B cell (primary cell): ENCODE measurements at regions not wholly inside any gene's neighbourhood (a gene's known extent, or its start where the extent isn't known, plus 50 kb on each side); places are given as distances from the start of the nearest gene placed in this dataset.

Experiments
- ATAC-seq: fragments of 200-7000 bp; cut with Tn5 transposase; one replicate; pipeline ENCODE4 v1.10.0; 2021; ENCODE audit warnings: low read depth, mild to moderate bottlenecking, moderate number of reproducible peaks, moderate library complexity
- CTCF ChIA-PET: fragments of 350-600 bp; sonication (Branson Sonifier 250); formaldehyde crosslinking; loops from one replicate; lab custom pipeline; 2021; ENCODE audit warnings: antibody characterized with exemption, inconsistent platforms; lab: Charles Lee
- POLR2A ChIA-PET: fragments of 350-600 bp; sonication (Branson Sonifier 250); formaldehyde crosslinking; loops from one replicate; lab custom pipeline; 2021; ENCODE audit warnings: antibody characterized with exemption; lab: Charles Lee
- DNase-seq: peaks from one replicate; pipeline ENCODE4 v3.0.0; 2013
- H2AFZ ChIP-seq: 2 replicates; pipeline ENCODE4 v1.6.1; 2012; ENCODE audit warnings: mild to moderate bottlenecking, low read depth, low read length; ENCODE audit not compliant: insufficient read depth, poor library complexity, severe bottlenecking
- H3K27ac ChIP-seq, 2 donors: 1 replicate in 1 of 2; 2 replicates in 1 of 2; pipeline ENCODE4 v1.5.1; 2012 to 2013; ENCODE audit warnings: low read length in 2 of 2, mild to moderate bottlenecking in 2 of 2, moderate library complexity in 1 of 2
- H3K27me3 ChIP-seq, 4 experiments: fragments of 200-600 bp in 1 of 4; sonication (generic) in 1 of 4; replicated peaks in 1 of 4; 1 replicate in 2 of 4; 2 replicates in 2 of 4; pipeline versions ENCODE4 v1.6.1 to v1.7.0; 2013 to 2016; ENCODE audit warnings: low read length in 3 of 4, mild to moderate bottlenecking in 2 of 4, mixed read lengths in 1 of 4, moderate library complexity in 1 of 4; ENCODE audit not compliant: insufficient read depth in 4 of 4, control insufficient read depth in 3 of 4; ENCODE audit errors: control extremely low read depth in 1 of 4
- H3K36me3 ChIP-seq, 2 experiments: replicated peaks in 1 of 2; 1 replicate in 1 of 2; 2 replicates in 1 of 2; pipeline versions ENCODE4 v1.6.1 to v1.7.1; 2013; ENCODE audit warnings: low read length in 1 of 2; ENCODE audit not compliant: insufficient read depth in 2 of 2, control insufficient read depth in 1 of 2; ENCODE audit errors: control extremely low read depth in 1 of 2, extremely low read depth in 1 of 2
- H3K4me1 ChIP-seq, 2 donors: fragments of 200-600 bp in 1 of 2; sonication (generic) in 1 of 2; 1 replicate in 1 of 2; 2 replicates in 1 of 2; pipeline versions ENCODE4 v1.5.1 to v1.6.1; 2013 to 2017; ENCODE audit warnings: low read length in 2 of 2; ENCODE audit not compliant: control insufficient read depth in 2 of 2, insufficient read depth in 2 of 2
- H3K4me2 ChIP-seq: replicated peaks from 2 replicates; pipeline ENCODE3; 2012; ENCODE audit warnings: mild to moderate bottlenecking, low read depth, low read length; ENCODE audit not compliant: poor library complexity, severe bottlenecking
- H3K4me3 ChIP-seq, 5 experiments: fragments of 200-600 bp in 1 of 5; sonication (generic) in 1 of 5; 1 replicate in 3 of 5; 2 replicates in 2 of 5; pipeline versions ENCODE4 v1.5.1 to v1.7.0; 2011 to 2016; ENCODE audit warnings: low read length in 4 of 5, mild to moderate bottlenecking in 4 of 5, low read depth in 2 of 5, control low read depth in 1 of 5, moderate library complexity in 1 of 5; ENCODE audit not compliant: insufficient read depth in 1 of 5; ENCODE audit errors: control extremely low read depth in 1 of 5, extremely low read depth in 1 of 5
- H3K79me2 ChIP-seq: fragments of 200-600 bp; sonication (generic); one replicate; pipeline ENCODE4 v1.6.0; 2016; ENCODE audit warnings: low read length; ENCODE audit not compliant: control insufficient read depth, insufficient read depth
- H3K9ac ChIP-seq: fragments of 200-600 bp; sonication (generic); 2 replicates; pipeline ENCODE4 v1.6.1; 2017; ENCODE audit warnings: mild to moderate bottlenecking, low read length, moderate library complexity
- H3K9me3 ChIP-seq, 3 donors: one replicate each; pipeline versions ENCODE4 v1.6.1 to v1.7.1; 2013; ENCODE audit warnings: low read length in 2 of 3; ENCODE audit not compliant: control insufficient read depth in 2 of 3, insufficient read depth in 1 of 3; ENCODE audit errors: control extremely low read depth in 1 of 3
- H4K20me1 ChIP-seq: 2 replicates; pipeline ENCODE4 v1.6.0; 2012; ENCODE audit warnings: mild to moderate bottlenecking, low read length; ENCODE audit not compliant: insufficient read depth, control insufficient read depth, poor library complexity, severe bottlenecking
- H3K27ac Mint-ChIP-seq: one replicate; pipeline ENCODE4 v1.8.0; 2021; ENCODE audit warnings: mixed read lengths
- H3K27me3 Mint-ChIP-seq: one replicate; pipeline ENCODE4 v1.8.0; 2021; ENCODE audit warnings: mixed read lengths
- H3K4me1 Mint-ChIP-seq: one replicate; pipeline ENCODE4 v1.8.0; 2021; ENCODE audit warnings: mixed read lengths
- H3K4me3 Mint-ChIP-seq: one replicate; pipeline ENCODE4 v1.8.0; 2021; ENCODE audit warnings: mixed read lengths
- H3K9me3 Mint-ChIP-seq: one replicate; pipeline ENCODE4 v1.8.0; 2022; ENCODE audit warnings: mixed read lengths; ENCODE audit not compliant: insufficient read depth
- CTCF ChIP-seq: fragments of 200-600 bp; IDR thresholded peaks from one replicate; pipeline ENCODE4 v1.8.0; 2022; ENCODE audit warnings: antibody characterized with exemption, mild to moderate bottlenecking
- EZH2 ChIP-seq: IDR thresholded peaks from 2 replicates; pipeline ENCODE4 v1.6.1; 2012; ENCODE audit warnings: borderline replicate concordance, low read depth, mild to moderate bottlenecking, moderate library complexity, low read length; ENCODE audit not compliant: insufficient read depth, poor library complexity, severe bottlenecking
- WGBS: methylation state at CpG from one replicate; pipeline ENCODE4 v1.1.5; 2013; ENCODE audit warnings: missing lambda C conversion rate; ENCODE audit not compliant: insufficient coverage; 5-methylcytosine and 5-hydroxymethylcytosine counted together
- intact Hi-C: fragments of 100-400 bp; cut with micrococcal nuclease; formaldehyde crosslinking; loops from one replicate; pipeline ENCODE4 v1.10.0; 2022

GRCh38 chr5:175109058-175109755 lies 334.8 kb downstream of the DRD1 start:
- Histone ChIP-seq H3K9ac (no peak overlapping the region), H3K27me3 (no peaks in the 10 kb centered on the region), H3K36me3 (no peaks in the 10 kb centered on the region)

GRCh38 chr5:175107865-175108264 lies 336.1 kb downstream of the DRD1 start:
- peaks cover 2% of the 10 kb centered on the region for H3K9me3 Mint-ChIP-seq
- POLR2A ChIA-PET: no interaction called here
- H3K27ac Mint-ChIP-seq: no peak overlapping the region
- Histone ChIP-seq H3K4me2 (no peak overlapping the region), H4K20me1 (no peaks in the 10 kb centered on the region), H3K27ac (no peak overlapping the region), H3K27me3 (no peaks in the 10 kb centered on the region), H3K36me3 (no peaks in the 10 kb centered on the region), H3K9me3 (peaks cover 0 to 6% (median 4%) of the 10 kb centered on the region in 3 donors), H2AFZ (no peak overlapping the region), H3K4me1 (no peaks in the 10 kb centered on the region), H3K4me3 (no peak overlapping the region), H3K79me2 (no peaks in the 10 kb centered on the region), H3K9ac (no peak overlapping the region)
- CTCF ChIA-PET: no interaction called here
- no peak overlapping the region for H3K4me3 Mint-ChIP-seq
- ATAC-seq (no peak), DNase-seq (no peak)
- TF ChIP-seq CTCF: no peak
- TF ChIP-seq EZH2: no peak
- no peaks in the 10 kb centered on the region for H3K27me3 Mint-ChIP-seq
- intact Hi-C loops: no loop called here
- 92% methylated on average over 2 of the region's 5 CpGs for whole genome bisulfite sequencing
- H3K4me1 Mint-ChIP-seq: no peaks in the 10 kb centered on the region

More at GRCh38 chr5:175109058-175109755, 334.8 kb downstream of the DRD1 start:
- no peak for DNase-seq
- Mint-ChIP-seq H3K9me3 (peaks cover 2% of the 10 kb centered on the region), H3K27ac (no peak overlapping the region), H3K4me1 (no peaks in the 10 kb centered on the region), H3K4me3 (no peak overlapping the region), H3K27me3 (no peaks in the 10 kb centered on the region)
- Histone ChIP-seq H3K4me2 (no peak overlapping the region), H3K27ac (no peak overlapping the region), H2AFZ (no peak overlapping the region), H3K9me3 (peaks cover 0 to 6% (median 4%) of the 10 kb centered on the region in 3 donors), H3K79me2 (no peaks in the 10 kb centered on the region), H3K4me1 (no peaks in the 10 kb centered on the region), H3K4me3 (no peak overlapping the region), H4K20me1 (no peaks in the 10 kb centered on the region)
- ATAC-seq: no peak
- ChIA-PET CTCF (no interaction called here), POLR2A (no interaction called here)
- 84% methylated on average over 3 of the region's 4 CpGs for WGBS
- TF ChIP-seq CTCF (no peak), EZH2 (no peak)
- intact Hi-C loops: no loop called here
